ENCODE measurements at regions not wholly inside any gene's neighbourhood (a gene's known extent, or its start where the extent isn't known, plus 50 kb on each side); places are given as distances from the start of the nearest gene placed in this dataset.

- in situ Hi-C loops (cut with MboI; ENCODE audit: low sequenced_read_pairs) = loop anchor here (25.0 kb wide), 1 partner anchor 297 kb away; the partner anchor contains the start of gene RXFP2
Observed at GRCh38 chr13:31440132-31440531, 240.4 kb downstream of the B3GLCT start.

GRCh38 chr13:31441800-31442510 is 242.2 kb downstream of the B3GLCT start:
- in situ Hi-C loops (cut with MboI; ENCODE audit: low sequenced_read_pairs) = loop anchor here (25.0 kb wide), 1 partner anchor 295 kb away; the partner anchor contains the start of gene RXFP2

GRCh38 chr13:31442571-31442970 is 242.8 kb downstream of the B3GLCT start:
- in situ Hi-C loops (cut with MboI; ENCODE audit: low sequenced_read_pairs) = loop anchor here (25.0 kb wide), 1 partner anchor 295 kb away; the partner anchor contains the start of gene RXFP2

GRCh38 chr13:31444266-31444856 is 244.6 kb downstream of the B3GLCT start:
- in situ Hi-C loops (cut with MboI; ENCODE audit: low sequenced_read_pairs) = loop anchor here (25.0 kb wide), 1 partner anchor 293 kb away; the partner anchor contains the start of gene RXFP2

GRCh38 chr13:31452525-31452924 is 252.8 kb downstream of the B3GLCT start:
- in situ Hi-C loops (cut with MboI; ENCODE audit: low sequenced_read_pairs) = no loop called here

- in situ Hi-C loops (cut with MboI; ENCODE audit: low sequenced_read_pairs) = no loop called here
Observed at GRCh38 chr13:31455581-31455980, 255.8 kb downstream of the B3GLCT start.

- in situ Hi-C loops (cut with MboI; ENCODE audit: low sequenced_read_pairs) = no loop called here
Observed at GRCh38 chr13:31456056-31456455, 256.3 kb downstream of the B3GLCT start.

- in situ Hi-C loops (cut with MboI; ENCODE audit: low sequenced_read_pairs) = no loop called here
Observed at GRCh38 chr13:31460061-31460460, 260.3 kb downstream of the B3GLCT start.

- in situ Hi-C loops (cut with MboI; ENCODE audit: low sequenced_read_pairs) = no loop called here
Observed at GRCh38 chr13:31461923-31462322, 262.1 kb downstream of the B3GLCT start.

- in situ Hi-C loops (cut with MboI; ENCODE audit: low sequenced_read_pairs) = no loop called here
Observed at GRCh38 chr13:31462766-31463165, 263.0 kb downstream of the B3GLCT start.

GRCh38 chr13:31468114-31468902 is 268.5 kb downstream of the B3GLCT start:
- in situ Hi-C loops (cut with MboI; ENCODE audit: low sequenced_read_pairs) = no loop called here

- in situ Hi-C loops (cut with MboI; ENCODE audit: low sequenced_read_pairs) = no loop called here
Observed at GRCh38 chr13:31469377-31469776, 269.6 kb downstream of the B3GLCT start.

GRCh38 chr13:31476266-31476665 is 263.1 kb upstream of the RXFP2 start:
- in situ Hi-C loops (cut with MboI; ENCODE audit: low sequenced_read_pairs) = no loop called here

- in situ Hi-C loops (cut with MboI; ENCODE audit: low sequenced_read_pairs) = no loop called here
Observed at GRCh38 chr13:31476753-31477152, 262.6 kb upstream of the RXFP2 start.

- in situ Hi-C loops (cut with MboI; ENCODE audit: low sequenced_read_pairs) = no loop called here
Observed at GRCh38 chr13:31477961-31478360, 261.4 kb upstream of the RXFP2 start.

- in situ Hi-C loops (cut with MboI; ENCODE audit: low sequenced_read_pairs) = no loop called here
Observed at GRCh38 chr13:31485183-31485582, 254.1 kb upstream of the RXFP2 start.

GRCh38 chr13:31485651-31486051 is 253.7 kb upstream of the RXFP2 start:
- in situ Hi-C loops (cut with MboI; ENCODE audit: low sequenced_read_pairs) = no loop called here

GRCh38 chr13:31495336-31495735 is 244.0 kb upstream of the RXFP2 start:
- in situ Hi-C loops (cut with MboI; ENCODE audit: low sequenced_read_pairs) = no loop called here

- in situ Hi-C loops (cut with MboI; ENCODE audit: low sequenced_read_pairs) = no loop called here
Observed at GRCh38 chr13:31499274-31499673, 240.1 kb upstream of the RXFP2 start.

- in situ Hi-C loops (cut with MboI; ENCODE audit: low sequenced_read_pairs) = no loop called here
Observed at GRCh38 chr13:31503626-31504025, 235.7 kb upstream of the RXFP2 start.

GRCh38 chr13:31504918-31505317 is 234.4 kb upstream of the RXFP2 start:
- in situ Hi-C loops (cut with MboI; ENCODE audit: low sequenced_read_pairs) = no loop called here

GRCh38 chr13:31512331-31512730 is 227.0 kb upstream of the RXFP2 start:
- in situ Hi-C loops (cut with MboI; ENCODE audit: low sequenced_read_pairs) = no loop called here

Measured in HL-60/S4 treated with phorbol 12-myristate 13-acetate at 8.2 ng/mL for 4 days and 3 days (cell line).